Transverse colon (tissue), 4 donors: ENCODE measurements at regions not wholly inside any gene's neighbourhood (a gene's known extent, or its start where the extent isn't known, plus 50 kb on each side); places are given as distances from the start of the nearest gene placed in this dataset.

ENCODE experiments used
- POLR2A ChIP-seq: fragments of 450-650 bp; IDR thresholded peaks from one replicate; pipeline ENCODE4 v1.6.1; 2016; ENCODE audit warnings: antibody characterized with exemption, mild to moderate bottlenecking, moderate library complexity
- POLR2AphosphoS5 ChIP-seq, 3 donors: sonication (generic); formaldehyde crosslinking; IDR thresholded peaks; one replicate each; pipeline ENCODE4 v1.6.1; 2016; ENCODE audit warnings: antibody characterized with exemption in 3 of 3
- TF ChIP-seq, protein P1 (sequence below), 5 experiments: fragments of 200-600 bp in 3 of 5; fragments of 450-650 bp in 2 of 5; sonication (generic) in 3 of 5; IDR thresholded peaks; 1 replicate in 2 of 5; 2 replicates in 3 of 5; pipeline ENCODE4 v1.5.1; 2016 to 2017; ENCODE audit warnings: antibody characterized with exemption in 5 of 5, inconsistent platforms in 3 of 5, mild to moderate bottlenecking in 2 of 5, moderate library complexity in 1 of 5

DNA sequence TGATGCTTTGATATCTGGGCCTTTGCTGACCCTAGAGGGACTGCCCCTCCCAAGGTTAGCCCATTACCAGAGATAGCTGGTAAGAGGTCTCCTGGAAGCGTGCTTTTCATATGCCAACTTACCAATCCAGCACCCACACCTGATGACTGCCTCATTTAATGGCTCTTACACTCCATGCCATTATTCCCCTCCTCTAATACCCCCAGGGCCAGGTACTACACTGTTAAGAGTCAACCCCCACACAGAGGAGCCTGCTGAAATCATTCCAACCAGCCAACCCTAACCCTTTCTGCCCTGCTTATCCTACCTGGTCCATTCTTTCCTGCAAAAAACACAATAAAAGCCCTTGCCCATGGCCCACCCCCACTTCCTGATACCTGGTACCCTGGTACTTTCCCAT, 736.8 kb upstream of the SLC35B3 start:
- TF ChIP-seq, protein P1, sequence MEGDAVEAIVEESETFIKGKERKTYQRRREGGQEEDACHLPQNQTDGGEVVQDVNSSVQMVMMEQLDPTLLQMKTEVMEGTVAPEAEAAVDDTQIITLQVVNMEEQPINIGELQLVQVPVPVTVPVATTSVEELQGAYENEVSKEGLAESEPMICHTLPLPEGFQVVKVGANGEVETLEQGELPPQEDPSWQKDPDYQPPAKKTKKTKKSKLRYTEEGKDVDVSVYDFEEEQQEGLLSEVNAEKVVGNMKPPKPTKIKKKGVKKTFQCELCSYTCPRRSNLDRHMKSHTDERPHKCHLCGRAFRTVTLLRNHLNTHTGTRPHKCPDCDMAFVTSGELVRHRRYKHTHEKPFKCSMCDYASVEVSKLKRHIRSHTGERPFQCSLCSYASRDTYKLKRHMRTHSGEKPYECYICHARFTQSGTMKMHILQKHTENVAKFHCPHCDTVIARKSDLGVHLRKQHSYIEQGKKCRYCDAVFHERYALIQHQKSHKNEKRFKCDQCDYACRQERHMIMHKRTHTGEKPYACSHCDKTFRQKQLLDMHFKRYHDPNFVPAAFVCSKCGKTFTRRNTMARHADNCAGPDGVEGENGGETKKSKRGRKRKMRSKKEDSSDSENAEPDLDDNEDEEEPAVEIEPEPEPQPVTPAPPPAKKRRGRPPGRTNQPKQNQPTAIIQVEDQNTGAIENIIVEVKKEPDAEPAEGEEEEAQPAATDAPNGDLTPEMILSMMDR (IDR thresholded peaks at IDR 0.05) = no peak
- TF ChIP-seq POLR2A (no peak), POLR2AphosphoS5 (IDR thresholded peaks at IDR 0.05) (no peak)
